Endodermal cell (in vitro differentiated cells): ENCODE measurements at regions not wholly inside any gene's neighbourhood (a gene's known extent, or its start where the extent isn't known, plus 50 kb on each side); places are given as distances from the start of the nearest gene placed in this dataset.

Source experiments
- DNase-seq: peaks from one replicate; pipeline ENCODE4 v3.0.0-alpha.2; 2017
- H3K27ac ChIP-seq: 2 replicates; pipeline ENCODE4 v1.5.1; 2013; ENCODE audit warnings: mild to moderate bottlenecking, low read depth, low read length, moderate library complexity
- H3K27me3 ChIP-seq: 2 replicates; pipeline ENCODE4 v1.6.1; 2013; ENCODE audit warnings: mild to moderate bottlenecking, low read length, moderate library complexity; ENCODE audit not compliant: insufficient read depth, control insufficient read depth, poor library complexity, severe bottlenecking
- H3K36me3 ChIP-seq: 2 replicates; pipeline ENCODE4 v1.7.0; 2013; ENCODE audit warnings: mild to moderate bottlenecking, low read length, moderate library complexity; ENCODE audit not compliant: control insufficient read depth, insufficient read depth
- H3K4me1 ChIP-seq: one replicate; pipeline ENCODE4 v1.7.0; 2013; ENCODE audit warnings: low read length; ENCODE audit not compliant: control insufficient read depth, insufficient read depth
- H3K4me3 ChIP-seq: 2 replicates; pipeline ENCODE4 v1.5.1; 2013; ENCODE audit warnings: mild to moderate bottlenecking, low read length, moderate library complexity
- H3K9ac ChIP-seq: 2 replicates; pipeline ENCODE4 v1.6.1; 2013; ENCODE audit warnings: mild to moderate bottlenecking, low read length, moderate library complexity; ENCODE audit not compliant: poor library complexity, severe bottlenecking; ENCODE audit errors: extremely low read depth
- H3K9me3 ChIP-seq: 2 replicates; pipeline ENCODE4 v1.6.1; 2013; ENCODE audit warnings: mild to moderate bottlenecking, low read length, moderate library complexity; ENCODE audit not compliant: control insufficient read depth
- H3K27ac Mint-ChIP-seq: 2 replicates; pipeline ENCODE4 v1.8.0; 2020; ENCODE audit warnings: mixed read lengths
- H3K27me3 Mint-ChIP-seq: 2 replicates; pipeline ENCODE4 v1.8.0; 2021; ENCODE audit warnings: mild to moderate bottlenecking, mixed read lengths; ENCODE audit not compliant: insufficient read depth
- H3K36me3 Mint-ChIP-seq: 2 replicates; pipeline ENCODE4 v1.8.0; 2020; ENCODE audit warnings: low read depth, mixed read lengths
- H3K4me1 Mint-ChIP-seq: 2 replicates; pipeline ENCODE4 v1.8.0; 2020; ENCODE audit warnings: mixed read lengths
- H3K4me3 Mint-ChIP-seq: 2 replicates; pipeline ENCODE4 v1.8.0; 2020; ENCODE audit warnings: mild to moderate bottlenecking, moderate library complexity, mixed read lengths
- H3K9me3 Mint-ChIP-seq: 2 replicates; pipeline ENCODE4 v1.8.0; 2020; ENCODE audit warnings: mild to moderate bottlenecking, mixed read lengths
- WGBS, 2 experiments: methylation state at CpG; one replicate each; pipeline versions ENCODE4 v1.1.5 to v1.1.7; 2013; ENCODE audit warnings: missing lambda C conversion rate in 2 of 2, mixed read lengths in 1 of 2; ENCODE audit not compliant: insufficient coverage in 1 of 2, insufficient read length in 1 of 2; 5-methylcytosine and 5-hydroxymethylcytosine counted together
- TF ChIP-seq, protein P1 (sequence below): fragments of 200-600 bp; sonication (generic); conservative IDR thresholded peaks from 2 replicates; pipeline ENCODE4 v1.5.0; 2021; ENCODE audit warnings: antibody characterized with exemption, mild to moderate bottlenecking

DNA sequence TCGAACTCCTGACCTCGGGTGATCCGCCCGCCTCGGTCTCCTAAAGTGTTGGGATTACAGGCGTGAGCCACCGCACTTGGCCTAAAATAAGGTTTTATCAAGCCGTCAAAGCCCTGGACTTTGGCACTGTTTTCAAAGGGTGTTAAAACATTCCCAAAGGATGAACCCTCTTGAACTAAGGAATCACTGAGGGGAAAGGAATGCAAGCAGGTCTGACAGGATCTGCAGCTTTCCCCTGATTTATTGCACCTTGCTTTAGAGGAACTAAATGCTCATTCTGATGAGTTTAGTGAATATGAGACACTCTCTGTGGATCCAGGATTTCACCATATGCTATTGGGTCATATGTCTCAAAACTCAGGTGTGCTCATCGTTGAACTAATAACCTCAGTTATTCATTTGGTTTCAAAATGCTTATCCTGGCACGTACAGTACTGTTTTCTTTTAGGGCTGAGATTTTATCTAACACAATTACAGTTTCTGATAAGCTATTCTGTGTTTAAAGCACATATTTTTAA lies 63.0 kb upstream of the TSC22D2 start:
- H3K36me3 Mint-ChIP-seq: no peaks in the 10 kb centered on the region

DNA sequence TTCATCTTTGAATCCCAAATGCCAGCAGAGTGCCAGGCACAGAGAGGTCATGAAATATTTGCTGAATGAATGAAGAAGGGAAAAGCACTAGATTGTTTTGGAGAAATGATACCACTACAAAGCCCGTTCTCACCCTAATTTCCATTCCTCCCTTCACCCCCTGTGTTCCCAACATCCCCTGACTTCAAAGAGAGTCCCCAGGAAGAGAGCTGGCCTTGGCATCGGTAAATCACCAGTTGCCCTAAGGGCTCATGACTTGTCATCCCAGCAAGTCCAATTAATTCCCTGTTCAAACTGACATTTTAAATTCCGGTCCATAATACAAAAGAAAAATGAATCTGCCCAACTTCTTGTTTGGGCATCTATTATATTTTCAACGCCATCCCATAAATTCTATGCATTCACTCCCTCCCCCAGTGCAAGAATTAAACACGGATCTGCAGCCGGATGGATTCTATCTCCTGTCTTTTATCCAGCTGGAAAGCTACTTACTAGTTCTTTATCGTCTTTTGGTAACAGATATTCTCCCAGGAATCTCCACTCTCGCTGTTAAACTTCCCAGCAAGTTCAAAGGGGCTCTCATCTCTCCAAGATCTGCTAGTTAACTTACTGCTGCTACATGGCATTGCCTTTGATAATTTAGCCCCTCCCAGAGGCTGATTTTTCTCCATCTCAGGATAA lies 63.9 kb upstream of the TSC22D2 start:
- no peak overlapping the region for H3K4me3 ChIP-seq
- TF ChIP-seq, protein P1, sequence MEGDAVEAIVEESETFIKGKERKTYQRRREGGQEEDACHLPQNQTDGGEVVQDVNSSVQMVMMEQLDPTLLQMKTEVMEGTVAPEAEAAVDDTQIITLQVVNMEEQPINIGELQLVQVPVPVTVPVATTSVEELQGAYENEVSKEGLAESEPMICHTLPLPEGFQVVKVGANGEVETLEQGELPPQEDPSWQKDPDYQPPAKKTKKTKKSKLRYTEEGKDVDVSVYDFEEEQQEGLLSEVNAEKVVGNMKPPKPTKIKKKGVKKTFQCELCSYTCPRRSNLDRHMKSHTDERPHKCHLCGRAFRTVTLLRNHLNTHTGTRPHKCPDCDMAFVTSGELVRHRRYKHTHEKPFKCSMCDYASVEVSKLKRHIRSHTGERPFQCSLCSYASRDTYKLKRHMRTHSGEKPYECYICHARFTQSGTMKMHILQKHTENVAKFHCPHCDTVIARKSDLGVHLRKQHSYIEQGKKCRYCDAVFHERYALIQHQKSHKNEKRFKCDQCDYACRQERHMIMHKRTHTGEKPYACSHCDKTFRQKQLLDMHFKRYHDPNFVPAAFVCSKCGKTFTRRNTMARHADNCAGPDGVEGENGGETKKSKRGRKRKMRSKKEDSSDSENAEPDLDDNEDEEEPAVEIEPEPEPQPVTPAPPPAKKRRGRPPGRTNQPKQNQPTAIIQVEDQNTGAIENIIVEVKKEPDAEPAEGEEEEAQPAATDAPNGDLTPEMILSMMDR: no peak
- no peaks in the 10 kb centered on the region for H3K27me3 ChIP-seq
- H3K4me3 Mint-ChIP-seq: no peak overlapping the region
- WGBS, 2 experiments: 88% methylated on average over 6 to 8 of the region's 8 CpGs
- H3K9me3 ChIP-seq: no peaks in the 10 kb centered on the region
- H3K9me3 Mint-ChIP-seq: no peaks in the 10 kb centered on the region
- no peaks in the 10 kb centered on the region for H3K36me3 Mint-ChIP-seq
- no peak for DNase-seq
- no peaks in the 10 kb centered on the region for H3K36me3 ChIP-seq
- no peaks in the 10 kb centered on the region for H3K4me1 ChIP-seq
- H3K9ac ChIP-seq: no peak overlapping the region
- peak overlapping the region; percentile 2 for H3K27ac Mint-ChIP-seq
- H3K27me3 Mint-ChIP-seq: no peaks in the 10 kb centered on the region
- H3K27ac ChIP-seq: no peak overlapping the region
- H3K4me1 Mint-ChIP-seq: peaks cover 15% of the 10 kb centered on the region

More for the DNA sequence above, 63.0 kb upstream of the TSC22D2 start:
- Mint-ChIP-seq H3K27me3 (no peaks in the 10 kb centered on the region), H3K27ac (no peak overlapping the region), H3K4me3 (no peak overlapping the region), H3K4me1 (peaks cover 15% of the 10 kb centered on the region), H3K9me3 (no peaks in the 10 kb centered on the region)
- Histone ChIP-seq H3K9me3 (no peaks in the 10 kb centered on the region), H3K4me1 (no peaks in the 10 kb centered on the region), H3K9ac (no peak overlapping the region), H3K27ac (no peak overlapping the region), H3K4me3 (no peak overlapping the region), H3K36me3 (no peaks in the 10 kb centered on the region), H3K27me3 (no peaks in the 10 kb centered on the region)
- DNase-seq: peak; percentile 72
- 91 to 96% methylated on average over 4 to 10 of the region's 10 CpGs for WGBS, 2 experiments
- TF ChIP-seq, protein P1: no peak

DNA sequence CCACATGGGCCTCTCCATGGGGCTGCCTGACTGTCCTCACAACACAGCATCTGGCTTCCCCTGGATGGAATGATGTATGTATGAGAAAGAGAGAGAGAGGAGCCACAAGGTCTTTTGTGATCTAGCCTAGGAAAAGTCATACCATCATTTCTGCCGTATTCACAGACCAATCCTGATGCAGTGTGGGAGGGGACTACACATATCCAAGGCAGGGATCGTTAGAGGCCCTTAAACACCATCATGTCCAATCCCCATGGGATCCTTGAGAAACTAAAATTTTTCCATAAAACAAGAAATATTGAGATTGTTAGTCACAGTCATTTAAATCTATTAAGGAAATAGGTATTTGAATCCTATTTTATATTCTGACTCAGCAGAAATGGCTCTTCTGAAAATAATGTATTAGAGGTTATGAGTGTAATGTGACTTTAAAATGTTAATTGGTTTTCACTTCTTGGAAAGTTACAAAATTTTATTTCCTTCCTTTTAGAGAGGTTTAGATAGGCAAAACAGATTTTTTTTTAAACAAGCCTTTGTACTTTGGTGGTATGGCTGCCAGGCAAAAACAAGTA lies 65.1 kb upstream of the TSC22D2 start:
- 94% methylated on average over 2 of the region's 2 CpGs; no CpG with 5 or more reads in 1 of the 2 experiments for WGBS, 2 experiments
- H3K4me1 ChIP-seq: no peaks in the 10 kb centered on the region
- peaks cover 3% of the 10 kb centered on the region for H3K9me3 ChIP-seq
- no peak overlapping the region for H3K27ac ChIP-seq
- Mint-ChIP-seq H3K4me1 (peaks cover 15% of the 10 kb centered on the region), H3K27ac (no peak overlapping the region), H3K36me3 (no peaks in the 10 kb centered on the region), H3K4me3 (no peak overlapping the region), H3K9me3 (no peaks in the 10 kb centered on the region), H3K27me3 (no peaks in the 10 kb centered on the region)
- H3K4me3 ChIP-seq: no peak overlapping the region
- TF ChIP-seq, protein P1: no peak
- H3K27me3 ChIP-seq: no peaks in the 10 kb centered on the region
- H3K36me3 ChIP-seq: no peaks in the 10 kb centered on the region
- no peak overlapping the region for H3K9ac ChIP-seq
- no peak for DNase-seq
